ENCODE measurements at regions not wholly inside any gene's neighbourhood (a gene's known extent, or its start where the extent isn't known, plus 50 kb on each side); places are given as distances from the start of the nearest gene placed in this dataset.
"Not testable (repeated sequence)": the region's sequence is repeated elsewhere in the genome, so short reads cannot be mapped to it uniquely, and the experiment has no call there.

- POLR2A ChIA-PET (ENCODE audit: unreplicated experiment); H3K23ac ChIP-seq (ENCODE audit: low read depth, low read length); intact Hi-C loops (cut with micrococcal nuclease); H3K18ac ChIP-seq (ENCODE audit: low read depth, low read length); H3K9me3 ChIP-seq (ENCODE audit: control insufficient read depth, insufficient read depth, low read length); H4K8ac ChIP-seq (ENCODE audit: low read depth in 2 of 2, low read length in 2 of 2); CTCF ChIA-PET; H4K20me1 ChIP-seq (ENCODE audit: insufficient read depth, low read length); dilution Hi-C loops (cut with HindIII; ENCODE audit: low sequenced_read_pairs, unreplicated experiment); H3K4me1 ChIP-seq (ENCODE audit: control insufficient read depth, insufficient read depth, low read length); H4K91ac ChIP-seq (ENCODE audit: insufficient read depth, low read depth, low read length); H2BK5ac ChIP-seq (ENCODE audit: low read depth, low read length, poor library complexity, severe bottlenecking); H2AK5ac ChIP-seq (ENCODE audit: low read depth, low read length); H3K27me3 ChIP-seq (ENCODE audit: control insufficient read depth, insufficient read depth, low read length); H2BK120ac ChIP-seq (ENCODE audit: low read depth, low read length); H3K14ac ChIP-seq (replicated peaks; ENCODE audit: low read depth, low read length); in situ Hi-C loops (cut with MboI; ENCODE audit: low sequenced_read_pairs); H3K36me3 ChIP-seq (ENCODE audit: control insufficient read depth, insufficient read depth, low read length); H3K4ac ChIP-seq (ENCODE audit: low read depth, low read length); H2BK15ac ChIP-seq (ENCODE audit: low read depth, low read length); H3K79me1 ChIP-seq (ENCODE audit: low read depth in 1 of 2, low read length in 2 of 2); H3K4me3 ChIP-seq (ENCODE audit: insufficient read depth, low read depth, low read length); H4K5ac ChIP-seq (ENCODE audit: low read depth, low read length); H2AFZ ChIP-seq (replicated peaks; ENCODE audit: low read length, poor library complexity); H3K9ac ChIP-seq (ENCODE audit: low read depth, low read length); H2BK20ac ChIP-seq (ENCODE audit: low read depth, low read length); H3K4me2 ChIP-seq (ENCODE audit: low read depth, low read length); H2AK9ac ChIP-seq (replicated peaks; ENCODE audit: low read depth, low read length, poor library complexity); DNase-seq; H3K9me1 ChIP-seq (ENCODE audit: insufficient read depth, low read length); H3K27ac ChIP-seq (ENCODE audit: insufficient read depth, low read length); H3K56ac ChIP-seq (ENCODE audit: extremely low read depth, insufficient read depth, low read length); BruUV-seq (replicated peaks); ATAC-seq (ENCODE audit: low read depth): not testable (repeated sequence)
- WGBS, 2 experiments (ENCODE audit: extremely low coverage in 2 of 2, insufficient read length in 1 of 2), result 35% methylated on average over 2 of the region's 2 CpGs; no CpG with 5 or more reads in 1 of the 2 experiments
Observed at GRCh38 chr11:96882622-96883021, 492.8 kb downstream of the JRKL start.

All from IMR-90 (cell line).